ENCODE measurements at regions not wholly inside any gene's neighbourhood (a gene's known extent, or its start where the extent isn't known, plus 50 kb on each side); places are given as distances from the start of the nearest gene placed in this dataset.

DNA sequence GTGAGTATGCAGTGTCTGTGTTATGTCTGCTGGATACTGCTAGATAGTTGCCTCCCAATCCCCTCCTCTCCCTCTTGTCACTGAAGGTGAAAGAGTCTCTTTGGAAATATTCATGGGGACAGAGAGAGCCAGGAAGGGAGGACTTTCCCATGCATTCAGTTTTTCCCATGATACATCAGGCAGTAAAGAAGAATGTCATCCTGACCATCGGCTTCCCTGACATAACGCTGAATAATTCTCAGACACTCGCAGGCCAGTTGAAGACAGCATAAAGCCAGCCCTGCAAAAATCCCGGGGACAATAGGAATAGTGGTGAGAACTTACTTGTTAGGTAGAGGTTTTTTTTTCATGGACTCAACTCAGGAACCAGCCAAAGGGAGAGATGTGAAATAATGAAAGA is 58.1 kb downstream of the KLF4 start:
- DNase-seq: no peak

DNA sequence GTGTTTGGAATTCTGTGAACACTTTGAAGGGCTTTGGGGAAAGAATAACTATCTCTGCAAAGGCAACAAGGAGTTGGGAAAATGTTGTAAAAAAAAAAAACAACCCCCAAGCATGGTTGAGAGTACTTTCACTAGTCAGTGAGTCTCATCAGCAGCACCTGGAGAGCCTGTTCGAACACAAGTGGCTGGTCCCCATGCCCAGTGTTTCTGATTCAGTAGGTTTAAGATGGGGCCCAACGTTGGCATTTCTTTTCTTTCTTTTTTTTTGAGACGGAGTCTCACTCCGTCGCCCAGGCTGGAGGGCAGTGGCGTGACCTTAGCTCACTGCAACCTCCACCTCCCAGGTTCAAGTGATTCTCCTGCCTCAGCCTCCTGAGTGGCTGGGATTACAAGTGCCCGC is 59.5 kb downstream of the KLF4 start:
- no peak for DNase-seq

DNA sequence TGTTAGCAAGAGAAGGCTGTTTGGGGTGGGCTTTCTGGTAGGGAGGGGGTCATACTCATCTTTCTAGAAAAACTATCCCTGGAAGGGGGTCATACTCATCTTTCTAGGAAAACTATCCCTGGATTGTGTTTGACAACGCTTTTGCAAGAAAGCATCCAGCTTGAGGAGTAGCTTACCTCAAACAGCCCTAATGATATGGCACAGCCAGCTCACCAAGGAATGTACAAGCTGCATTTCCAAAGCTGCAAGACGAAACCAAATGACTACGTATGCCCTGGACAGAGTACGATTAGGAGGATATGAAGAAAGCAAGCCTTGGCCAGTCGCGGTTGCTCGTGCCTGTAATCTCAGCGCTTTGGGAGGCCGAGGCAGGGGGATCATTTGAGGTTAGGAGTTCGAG is 63.4 kb downstream of the KLF4 start:
- DNase-seq: no peak

DNA sequence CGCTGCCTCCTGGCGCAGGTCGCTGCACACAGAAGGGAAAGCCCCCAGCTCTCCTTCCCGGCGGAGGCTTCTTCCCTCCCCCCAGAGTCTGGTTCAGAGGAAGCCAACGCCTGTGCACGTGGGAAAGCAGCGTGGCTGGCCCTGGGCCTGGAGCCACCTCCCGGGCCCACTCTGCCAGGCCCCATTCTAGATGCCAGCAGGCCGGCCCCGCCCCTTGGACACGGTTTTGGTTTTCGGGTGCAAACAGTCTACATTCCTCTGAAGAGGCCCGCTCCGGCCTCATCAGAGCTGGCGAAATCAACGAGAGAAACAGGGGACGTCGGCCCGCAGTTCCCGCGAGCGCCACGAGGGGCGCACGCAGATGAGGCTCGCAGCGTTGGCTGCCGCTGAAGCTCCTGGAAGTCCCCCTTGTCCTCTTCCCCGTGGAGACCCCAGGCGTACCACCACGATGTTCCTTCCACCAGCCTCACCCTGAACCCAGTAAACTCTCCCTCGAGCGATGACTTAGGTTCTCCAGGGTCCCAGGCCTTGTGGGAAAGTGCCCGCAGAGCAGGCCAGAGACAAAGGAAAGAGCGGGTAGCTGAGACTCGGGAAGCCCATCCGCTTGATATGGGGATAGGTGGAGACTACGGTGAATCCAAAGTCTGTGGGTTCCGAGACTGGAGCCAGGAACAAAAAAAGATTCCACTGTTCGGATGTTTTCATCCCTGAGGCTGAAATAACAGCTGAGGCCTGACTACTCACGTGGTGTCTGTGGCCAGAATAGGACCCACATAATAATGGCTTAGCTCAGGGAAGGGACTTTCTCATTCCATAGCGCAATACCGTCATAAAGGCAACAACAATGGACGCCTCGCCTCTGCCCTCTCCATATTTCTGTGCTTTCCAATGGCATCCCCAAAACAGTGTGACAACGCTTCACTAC is 64.2 kb downstream of the KLF4 start:
- DNase-seq: peak; percentile 30

DNA sequence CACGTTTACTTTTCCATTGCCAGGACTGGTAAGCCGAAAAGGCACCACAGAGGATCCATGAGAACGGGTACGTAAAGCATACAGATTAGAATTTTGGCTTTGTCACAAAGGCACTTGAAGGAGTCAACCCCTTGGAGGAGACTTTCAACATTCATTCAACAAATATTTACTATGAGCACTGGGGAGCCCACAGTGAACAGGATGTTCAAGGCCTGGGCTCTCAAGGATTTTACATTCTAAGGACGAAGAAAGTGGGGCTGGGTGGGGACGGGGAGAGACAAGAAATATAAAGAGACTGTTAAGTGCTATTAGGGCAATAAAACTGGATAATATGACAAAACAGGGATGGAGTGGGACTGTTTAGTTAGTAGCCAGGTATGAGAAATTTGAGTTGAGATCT is 66.0 kb downstream of the KLF4 start:
- DNase-seq: no peak

GRCh38 chr9:107422189-107423185 is 67.1 kb downstream of the KLF4 start:
- DNase-seq: no peak

DNA sequence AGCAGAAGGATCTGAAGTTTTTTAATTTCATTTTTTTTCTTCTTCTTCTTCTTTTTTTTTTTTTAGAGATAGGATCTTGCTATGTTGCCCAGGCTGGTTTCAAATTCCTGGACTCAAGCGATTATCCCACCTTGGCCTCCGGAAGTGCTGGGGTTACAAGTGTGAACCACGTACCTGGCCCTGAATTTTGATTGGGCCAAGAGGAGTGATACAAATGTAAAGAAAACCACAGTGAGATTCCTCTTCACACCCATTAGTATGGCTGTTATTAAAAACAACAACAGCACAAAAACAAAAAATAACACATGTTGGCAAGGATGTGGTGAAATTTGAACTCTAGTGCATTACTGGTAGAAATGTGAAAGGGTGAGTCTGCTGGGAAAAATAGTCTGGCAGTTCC is 79.1 kb downstream of the KLF4 start:
- DNase-seq: no peak

DNA sequence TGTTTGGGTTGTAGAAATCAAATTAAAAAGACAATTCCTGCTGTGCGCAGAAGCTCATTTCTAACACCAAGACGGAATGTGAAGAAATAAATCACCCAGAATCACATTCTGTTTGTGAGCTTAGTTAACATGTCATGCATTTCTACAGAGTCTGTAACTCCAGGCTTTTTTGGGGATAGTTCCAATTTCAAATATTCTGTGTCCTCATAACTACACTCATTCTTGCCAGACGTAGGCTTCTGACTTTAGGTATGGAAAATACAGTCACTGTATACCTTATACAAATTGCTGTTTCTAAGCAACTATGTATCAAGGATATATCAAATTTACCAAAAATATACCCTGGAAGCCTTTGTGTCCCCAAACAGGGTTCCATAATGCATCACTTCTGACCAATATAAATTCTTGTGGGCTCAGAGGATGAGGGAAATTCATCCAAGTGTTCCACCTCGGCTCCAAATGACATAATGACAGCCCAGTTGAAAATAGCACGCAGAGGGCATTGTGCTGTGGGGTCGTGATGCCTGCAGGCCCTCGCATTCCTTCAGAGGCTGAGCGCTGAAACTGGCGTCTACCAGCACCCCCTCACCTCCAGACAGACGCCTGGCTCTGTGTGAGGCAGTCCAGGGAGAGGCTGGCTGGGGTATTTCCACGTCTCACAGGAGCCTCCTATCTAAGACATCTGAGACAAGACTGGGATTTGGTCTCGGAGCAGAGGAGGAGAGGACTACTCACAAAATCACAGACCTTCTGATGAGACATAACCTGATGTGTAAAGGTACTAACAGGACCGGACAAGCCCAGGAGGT is 79.8 kb downstream of the KLF4 start:
- DNase-seq: no peak

DNA sequence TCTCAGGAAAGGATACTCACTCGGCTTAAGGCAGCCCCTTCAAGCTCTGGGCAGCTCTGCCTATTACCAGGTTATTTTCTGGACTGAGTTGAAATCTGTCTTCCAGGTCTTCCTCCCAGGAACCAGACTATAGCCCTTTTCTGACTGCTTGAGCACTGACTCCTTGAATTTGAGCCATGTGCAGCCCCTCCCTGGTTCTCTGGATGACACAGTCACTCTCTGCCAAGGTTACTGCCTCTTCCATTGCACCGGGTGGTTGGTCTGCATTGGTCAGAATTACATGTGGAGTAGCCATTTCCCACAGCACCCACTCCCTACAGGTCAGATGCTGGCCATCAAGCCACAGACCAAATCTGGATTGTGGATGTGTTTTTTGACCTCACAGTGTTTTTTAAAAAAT is 81.9 kb downstream of the KLF4 start:
- DNase-seq: no peak

DNA sequence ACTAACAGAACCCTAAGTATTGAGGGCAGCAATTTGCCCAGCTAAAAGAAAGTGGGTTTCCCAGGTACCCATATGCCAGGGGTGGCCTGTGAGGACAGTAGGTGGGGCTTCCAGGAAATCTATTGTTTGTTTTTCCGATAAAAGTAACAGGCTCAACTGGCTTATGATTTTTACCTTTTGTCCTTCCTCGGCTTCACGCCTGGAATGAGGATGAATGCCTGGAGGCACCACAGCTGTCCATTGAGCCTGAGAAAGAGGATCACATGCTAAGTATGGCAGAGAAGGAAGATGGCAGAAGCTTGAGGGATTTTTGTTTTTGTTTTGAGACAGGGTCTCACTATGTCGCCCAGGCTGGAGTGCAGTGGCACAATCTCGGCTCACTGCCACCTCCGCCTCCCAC is 84.1 kb downstream of the KLF4 start:
- no peak for DNase-seq

- no peak for DNase-seq
These were observed 84.8 kb downstream of the KLF4 start for GRCh38 chr9:107404736-107405135.

DNA sequence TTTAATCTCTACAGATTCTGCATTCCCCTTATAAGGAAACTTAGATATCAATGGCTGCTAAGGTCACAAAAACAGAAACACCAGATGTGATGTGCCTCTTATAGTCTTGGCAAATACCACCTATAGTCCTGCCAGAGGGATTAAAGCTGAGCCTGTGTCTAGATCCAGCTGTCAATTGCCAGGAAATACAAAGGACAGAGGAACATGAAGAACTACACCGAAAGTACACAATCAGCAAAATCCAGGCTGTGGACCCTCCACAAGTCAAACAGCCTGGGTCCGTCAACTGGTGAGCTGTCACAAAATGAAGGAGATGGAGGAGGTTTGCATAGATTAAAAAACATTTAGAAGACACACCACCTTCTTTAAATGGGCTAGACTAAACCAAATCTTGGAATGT is 85.4 kb downstream of the KLF4 start:
- DNase-seq: no peak

- DNase-seq: no peak
These were observed 92.2 kb downstream of the KLF4 start for GRCh38 chr9:107397076-107398044.

DNA sequence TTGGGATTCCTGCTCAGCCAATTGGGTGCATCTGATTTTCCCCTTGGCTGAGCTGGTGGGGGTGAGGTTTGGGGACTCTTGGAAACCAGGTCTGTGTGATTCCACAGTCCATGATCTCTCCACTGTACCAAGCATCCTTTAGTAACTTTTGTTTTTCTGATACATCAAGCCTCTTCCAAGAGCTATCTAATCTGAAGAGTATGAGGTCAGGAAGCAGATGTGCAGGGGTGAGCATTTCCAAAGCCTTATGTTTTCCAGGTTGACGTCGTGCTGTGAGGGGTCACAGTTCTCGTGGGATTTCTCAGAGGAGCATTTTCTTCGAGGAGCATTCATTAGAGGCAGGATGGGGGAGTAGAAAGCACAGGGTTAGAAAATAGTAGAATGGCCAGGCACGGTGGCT is 95.3 kb downstream of the KLF4 start:
- no peak for DNase-seq

DNA sequence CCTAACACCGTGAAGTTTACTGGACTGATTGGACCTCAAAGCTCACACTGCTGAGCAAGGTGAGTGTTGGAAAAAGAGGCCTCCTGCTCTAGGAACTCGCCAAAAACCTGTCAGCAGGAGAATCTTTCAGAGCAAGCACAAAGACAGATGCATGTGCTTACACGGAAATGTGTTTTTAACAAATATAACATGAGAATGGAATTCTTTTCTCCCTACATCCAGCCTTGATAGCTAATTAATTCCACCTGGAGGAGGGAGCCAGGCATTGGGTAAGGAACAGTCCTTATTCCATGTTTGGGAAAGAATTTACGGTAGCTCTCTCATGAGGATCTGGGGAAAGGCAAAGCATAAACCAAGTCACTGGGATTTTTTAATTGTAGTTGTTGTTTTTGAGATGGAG is 98.8 kb downstream of the KLF4 start:
- DNase-seq: no peak

DNA sequence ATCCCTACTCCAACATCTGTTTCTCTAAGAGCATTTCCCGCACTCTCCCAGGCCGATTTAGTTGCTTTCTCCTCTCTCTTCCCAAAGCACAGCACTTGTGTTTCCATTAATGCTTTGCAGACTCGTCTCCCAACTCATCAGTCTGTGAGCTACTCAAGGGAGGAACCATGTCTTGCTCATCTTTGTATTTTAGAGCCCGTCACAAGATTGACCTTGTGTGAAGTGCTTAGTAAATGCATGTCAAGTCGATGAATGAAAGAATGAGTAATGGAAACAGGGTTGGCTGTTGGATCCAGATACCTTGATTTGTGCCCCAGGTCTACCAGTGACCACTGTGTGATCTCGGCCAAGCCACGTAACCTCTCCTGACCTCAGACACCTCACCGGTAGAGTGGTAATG is 99.3 kb downstream of the KLF4 start:
- DNase-seq: no peak

DNA sequence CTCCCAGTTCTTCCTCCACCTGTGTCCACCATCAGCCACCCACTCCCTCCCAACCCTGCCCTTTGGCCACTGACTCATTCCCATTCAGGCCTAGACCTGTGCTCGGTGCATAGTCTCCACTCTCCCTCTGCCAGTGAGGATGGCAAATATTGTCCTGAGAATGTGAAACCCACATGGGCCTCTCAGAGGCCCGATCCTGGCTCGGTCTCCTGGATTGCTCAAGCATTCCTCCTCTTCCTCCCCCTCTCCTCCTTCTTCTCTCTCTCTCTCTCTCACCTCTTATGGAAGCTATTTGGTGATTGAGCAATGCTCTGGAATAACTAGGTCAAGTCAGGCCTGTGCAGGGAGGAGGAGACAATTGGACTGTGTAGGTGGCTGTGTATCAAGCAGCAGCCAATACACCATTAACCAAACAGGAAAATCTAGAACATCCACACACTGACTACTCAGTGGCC is 99.9 kb downstream of the KLF4 start:
- DNase-seq: no peak

- no peak for DNase-seq
These were observed 100.7 kb downstream of the KLF4 start for GRCh38 chr9:107388890-107389289.

DNA sequence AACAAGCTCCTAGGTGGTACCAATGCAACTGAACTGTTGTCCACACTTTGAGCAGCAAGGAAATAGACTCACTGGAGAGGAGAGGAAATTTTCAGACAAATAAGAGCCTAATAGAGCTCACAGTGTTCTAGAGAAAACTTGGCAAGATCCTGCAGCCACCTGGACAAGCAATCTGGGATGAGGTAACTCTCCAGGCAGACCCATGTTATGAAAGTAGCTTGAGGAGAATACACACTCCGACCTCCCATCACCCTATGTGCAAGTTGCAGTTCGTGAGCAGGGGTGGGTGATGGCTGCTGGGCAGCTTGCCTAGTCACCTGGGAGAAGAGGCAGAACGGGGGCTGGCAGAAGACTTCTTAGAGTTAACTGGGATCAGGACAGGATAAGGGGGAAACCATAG is 102.2 kb downstream of the KLF4 start:
- no peak for DNase-seq

DNA sequence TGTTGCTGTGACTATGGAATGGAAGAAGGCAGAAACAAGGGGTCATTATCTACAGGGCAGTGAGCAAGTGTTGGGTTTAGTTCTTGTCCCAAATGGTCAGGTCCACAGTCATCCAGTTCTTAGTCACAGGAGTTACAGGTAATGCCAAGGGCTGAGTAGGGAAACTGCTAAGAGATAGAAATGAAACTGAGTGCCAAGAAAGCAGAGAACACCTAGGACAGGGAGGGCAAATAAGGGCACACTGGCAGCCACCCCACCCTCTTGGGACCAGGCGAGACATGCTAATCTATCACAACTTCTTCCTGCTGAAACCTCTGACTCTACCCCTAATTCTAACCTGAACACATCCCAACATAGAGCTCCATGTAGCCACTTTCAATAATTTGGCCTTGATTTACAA is 103.2 kb downstream of the KLF4 start:
- no peak for DNase-seq

All from CD4-positive, alpha-beta T cell treated with Interleukin-17A for 1 hour (primary cell).